ENCODE measurements at regions not wholly inside any gene's neighbourhood (a gene's known extent, or its start where the extent isn't known, plus 50 kb on each side); places are given as distances from the start of the nearest gene placed in this dataset.

DNA sequence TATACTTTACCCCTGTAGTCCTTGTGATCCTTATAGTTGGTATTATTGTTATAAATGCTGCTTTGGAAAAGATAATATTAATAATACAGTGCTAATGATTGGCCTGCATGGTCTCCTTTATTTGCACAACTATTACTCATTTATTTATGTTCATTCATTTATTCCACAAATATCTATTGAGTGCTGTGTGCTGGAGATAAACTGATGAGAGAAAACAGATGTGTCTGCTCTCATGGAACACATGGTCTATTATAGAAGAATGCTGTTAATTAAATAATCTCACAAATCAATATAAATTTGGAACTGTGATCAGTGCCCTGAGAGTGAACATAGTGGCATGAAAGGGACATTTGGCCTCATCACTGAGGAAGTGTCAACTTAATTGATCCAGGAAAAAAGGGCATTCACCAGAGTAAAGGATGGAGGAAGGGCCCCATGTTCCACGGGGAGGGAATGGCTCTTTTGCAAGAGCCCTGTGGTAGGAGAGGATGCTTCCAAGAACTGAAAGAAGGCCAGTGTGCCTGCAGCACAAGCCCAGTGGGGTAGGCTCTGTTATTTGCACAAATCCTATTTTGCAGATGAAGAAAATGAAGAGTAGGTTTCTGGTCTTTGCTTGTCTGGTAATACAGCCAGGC lies 91.5 kb upstream of the STK39 start:
- H3K27me3 ChIP-seq (replicated peaks; ENCODE audit: insufficient read depth, low read length), result no peaks in the 10 kb centered on the region
- H3K27ac ChIP-seq (ENCODE audit: low read length), result no peak overlapping the region
- TF ChIP-seq, protein P1, sequence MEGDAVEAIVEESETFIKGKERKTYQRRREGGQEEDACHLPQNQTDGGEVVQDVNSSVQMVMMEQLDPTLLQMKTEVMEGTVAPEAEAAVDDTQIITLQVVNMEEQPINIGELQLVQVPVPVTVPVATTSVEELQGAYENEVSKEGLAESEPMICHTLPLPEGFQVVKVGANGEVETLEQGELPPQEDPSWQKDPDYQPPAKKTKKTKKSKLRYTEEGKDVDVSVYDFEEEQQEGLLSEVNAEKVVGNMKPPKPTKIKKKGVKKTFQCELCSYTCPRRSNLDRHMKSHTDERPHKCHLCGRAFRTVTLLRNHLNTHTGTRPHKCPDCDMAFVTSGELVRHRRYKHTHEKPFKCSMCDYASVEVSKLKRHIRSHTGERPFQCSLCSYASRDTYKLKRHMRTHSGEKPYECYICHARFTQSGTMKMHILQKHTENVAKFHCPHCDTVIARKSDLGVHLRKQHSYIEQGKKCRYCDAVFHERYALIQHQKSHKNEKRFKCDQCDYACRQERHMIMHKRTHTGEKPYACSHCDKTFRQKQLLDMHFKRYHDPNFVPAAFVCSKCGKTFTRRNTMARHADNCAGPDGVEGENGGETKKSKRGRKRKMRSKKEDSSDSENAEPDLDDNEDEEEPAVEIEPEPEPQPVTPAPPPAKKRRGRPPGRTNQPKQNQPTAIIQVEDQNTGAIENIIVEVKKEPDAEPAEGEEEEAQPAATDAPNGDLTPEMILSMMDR (IDR thresholded peaks at IDR 0.05; ENCODE audit: low read length), result no peak
- TF ChIP-seq EZH2phosphoT487 (IDR thresholded peaks at IDR 0.05; ENCODE audit: low read length) (no peak), EZH2 (optimal IDR thresholded peaks at IDR 0.05; ENCODE audit: low read depth, low read length) (no peak)
- no peaks in the 10 kb centered on the region for H3K9me3 ChIP-seq (replicated peaks; ENCODE audit: insufficient read depth, low read length)
- H3K4me2 ChIP-seq (ENCODE audit: low read depth, low read length), result no peak overlapping the region
- H3K79me2 ChIP-seq (ENCODE audit: low read length), result no peaks in the 10 kb centered on the region
- no peaks in the 10 kb centered on the region for H3K9me2 ChIP-seq (replicated peaks; ENCODE audit: insufficient read depth, low read length)
- H3K4me1 ChIP-seq (ENCODE audit: low read length), result no peaks in the 10 kb centered on the region
- no peaks in the 10 kb centered on the region for H3K36me3 ChIP-seq (replicated peaks; ENCODE audit: insufficient read depth, low read length)
- no peak for DNase-seq
- no peaks in the 10 kb centered on the region for H4K20me1 ChIP-seq (ENCODE audit: insufficient read depth, low read length)
- no peak overlapping the region for H2AFZ ChIP-seq (ENCODE audit: low read length)
- no peak overlapping the region for H3K4me3 ChIP-seq (ENCODE audit: low read length)
- no peaks in the 10 kb centered on the region for H3F3A ChIP-seq (ENCODE audit: insufficient read depth, low read length)
- H3K9ac ChIP-seq (ENCODE audit: low read length), result no peak overlapping the region

DNA sequence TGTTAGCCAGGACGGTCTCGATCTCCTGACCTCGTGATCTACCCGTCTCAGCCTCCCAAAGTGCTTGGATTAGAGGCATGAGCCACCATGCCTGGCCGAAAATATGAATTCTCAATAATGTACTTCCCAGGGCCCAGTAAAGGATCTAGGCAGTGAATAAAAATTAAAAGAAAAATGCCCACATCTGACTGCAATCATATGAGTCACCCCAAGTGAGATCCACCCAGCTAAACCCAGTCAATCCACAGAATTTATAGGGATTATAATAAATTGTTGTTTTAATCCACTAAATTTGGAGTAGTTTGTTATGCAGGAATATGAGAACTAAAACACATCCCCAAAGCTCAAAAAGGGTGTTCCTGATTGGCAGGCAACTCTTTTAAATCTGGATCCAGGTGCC lies 93.5 kb upstream of the STK39 start:
- Histone ChIP-seq H3K4me2 (ENCODE audit: low read depth, low read length) (no peak overlapping the region), H3K9ac (ENCODE audit: low read length) (no peak overlapping the region), H3K36me3 (replicated peaks; ENCODE audit: insufficient read depth, low read length) (no peaks in the 10 kb centered on the region), H4K20me1 (ENCODE audit: insufficient read depth, low read length) (no peaks in the 10 kb centered on the region), H3K4me3 (ENCODE audit: low read length) (no peak overlapping the region), H2AFZ (ENCODE audit: low read length) (no peak overlapping the region), H3K27ac (ENCODE audit: low read length) (no peak overlapping the region), H3F3A (ENCODE audit: insufficient read depth, low read length) (no peaks in the 10 kb centered on the region), H3K9me3 (replicated peaks; ENCODE audit: insufficient read depth, low read length) (no peaks in the 10 kb centered on the region), H3K27me3 (replicated peaks; ENCODE audit: insufficient read depth, low read length) (no peaks in the 10 kb centered on the region), H3K9me2 (replicated peaks; ENCODE audit: insufficient read depth, low read length) (no peaks in the 10 kb centered on the region), H3K4me1 (ENCODE audit: low read length) (no peaks in the 10 kb centered on the region), H3K79me2 (ENCODE audit: low read length) (no peaks in the 10 kb centered on the region)
- TF ChIP-seq, protein P1 (IDR thresholded peaks at IDR 0.05; ENCODE audit: low read length), result no peak
- no peak for TF ChIP-seq EZH2 (optimal IDR thresholded peaks at IDR 0.05; ENCODE audit: low read depth, low read length)
- no peak for TF ChIP-seq EZH2phosphoT487 (IDR thresholded peaks at IDR 0.05; ENCODE audit: low read length)
- no peak for DNase-seq

DNA sequence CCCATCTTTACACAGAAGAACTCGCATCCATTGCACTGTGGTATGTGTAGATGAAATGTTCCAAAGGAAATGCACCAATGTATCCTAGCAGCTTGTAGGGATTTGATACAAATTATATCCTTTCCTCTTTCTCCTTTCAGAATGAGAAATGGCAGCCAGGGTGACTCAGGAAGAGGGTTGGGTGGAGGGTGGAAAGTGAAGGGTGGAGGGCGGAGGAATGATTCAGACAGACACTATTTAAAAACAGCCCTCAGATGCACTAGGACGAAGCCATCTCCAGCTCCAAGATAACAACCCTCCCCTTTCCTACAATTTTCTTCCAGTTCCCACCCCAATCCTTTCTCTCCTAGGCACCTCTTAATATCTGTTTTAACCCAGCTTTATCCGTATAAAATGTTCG lies 96.2 kb upstream of the STK39 start:
- Histone ChIP-seq H3K9me2 (replicated peaks; ENCODE audit: insufficient read depth, low read length) (no peaks in the 10 kb centered on the region), H3K4me3 (ENCODE audit: low read length) (no peak overlapping the region), H3K27ac (ENCODE audit: low read length) (no peak overlapping the region), H3K9ac (ENCODE audit: low read length) (no peak overlapping the region), H4K20me1 (ENCODE audit: insufficient read depth, low read length) (no peaks in the 10 kb centered on the region), H3K4me1 (ENCODE audit: low read length) (no peaks in the 10 kb centered on the region), H3K27me3 (replicated peaks; ENCODE audit: insufficient read depth, low read length) (no peaks in the 10 kb centered on the region), H3K9me3 (replicated peaks; ENCODE audit: insufficient read depth, low read length) (no peaks in the 10 kb centered on the region), H3K79me2 (ENCODE audit: low read length) (no peaks in the 10 kb centered on the region), H3K36me3 (replicated peaks; ENCODE audit: insufficient read depth, low read length) (no peaks in the 10 kb centered on the region), H2AFZ (ENCODE audit: low read length) (no peak overlapping the region), H3F3A (ENCODE audit: insufficient read depth, low read length) (no peaks in the 10 kb centered on the region), H3K4me2 (ENCODE audit: low read depth, low read length) (no peak overlapping the region)
- DNase-seq, result no peak
- TF ChIP-seq, protein P1 (IDR thresholded peaks at IDR 0.05; ENCODE audit: low read length), result no peak
- TF ChIP-seq EZH2 (optimal IDR thresholded peaks at IDR 0.05; ENCODE audit: low read depth, low read length), result no peak
- TF ChIP-seq EZH2phosphoT487 (IDR thresholded peaks at IDR 0.05; ENCODE audit: low read length), result no peak
